ENCODE measurements at regions not wholly inside any gene's neighbourhood (a gene's known extent, or its start where the extent isn't known, plus 50 kb on each side); places are given as distances from the start of the nearest gene placed in this dataset.

DNA sequence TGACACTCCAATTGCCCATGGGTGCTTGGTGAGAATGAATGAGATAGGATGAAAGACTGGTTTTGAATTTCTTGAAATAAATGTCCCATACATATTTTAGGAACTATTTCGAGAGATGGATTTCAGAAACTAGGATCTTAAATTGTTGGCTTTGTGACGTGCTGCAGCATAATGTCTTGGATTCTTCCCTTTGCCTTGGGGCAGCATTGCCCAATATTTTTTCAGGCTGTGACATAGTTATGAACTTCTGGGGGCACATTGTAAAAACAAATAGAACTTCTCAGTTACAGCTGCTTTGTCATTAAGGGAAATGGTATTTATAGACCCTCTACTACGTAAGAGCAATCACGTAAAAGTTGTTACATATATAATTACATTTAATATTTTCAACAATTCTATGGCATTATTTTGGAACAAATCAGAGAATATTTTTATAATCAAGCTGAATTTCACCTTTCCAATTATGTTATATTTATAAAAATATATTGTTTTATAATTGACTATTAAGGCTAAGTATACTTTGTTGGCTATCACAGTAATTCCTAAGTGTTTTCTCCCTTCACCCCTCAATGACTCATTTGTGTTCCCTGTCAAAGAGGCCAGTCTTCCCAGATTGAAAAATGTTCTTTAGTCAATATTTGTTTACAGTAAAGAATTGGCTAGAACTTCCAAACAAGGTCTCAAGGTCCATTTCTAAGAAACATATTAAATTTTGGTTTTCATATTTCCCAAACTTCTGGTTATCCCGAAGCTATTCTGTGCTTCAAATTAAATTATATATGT lies 1388.3 kb upstream of the ACO1 start:
- intact Hi-C loops (cut with micrococcal nuclease; ENCODE audit: unreplicated experiment): no loop called here
- Histone ChIP-seq H4K20me1 (ENCODE audit: control insufficient read depth, insufficient read depth) (no peaks in the 10 kb centered on the region), H3K9me3 (replicated peaks; ENCODE audit: control insufficient read depth, insufficient read depth, low read length) (no peaks in the 10 kb centered on the region), H3K36me3 (ENCODE audit: control insufficient read depth in 2 of 2, insufficient read depth in 2 of 2, low read length in 1 of 2) (no peaks in the 10 kb centered on the region), H3K27me3 (replicated peaks in 1 of 2; ENCODE audit: control insufficient read depth in 2 of 2, insufficient read depth in 2 of 2, low read length in 1 of 2) (no peaks in the 10 kb centered on the region), H3K4me2 (ENCODE audit: control insufficient read depth, insufficient read depth) (no peak overlapping the region), H2AFZ (ENCODE audit: control insufficient read depth, low read depth, low read length) (no peak overlapping the region), H3K9ac (ENCODE audit: control insufficient read depth, insufficient read depth, low read length) (no peak overlapping the region), H3K4me1 (ENCODE audit: control insufficient read depth, insufficient read depth, low read length) (no peaks in the 10 kb centered on the region), H3K27ac (ENCODE audit: control insufficient read depth, insufficient read depth) (no peak overlapping the region), H3K4me3 (no peak overlapping the region), H3K79me2 (ENCODE audit: control insufficient read depth, insufficient read depth, low read length) (no peaks in the 10 kb centered on the region)
- DNase-seq (ENCODE audit: low read depth, low spot score) (no peak), FAIRE-seq (no peak), ATAC-seq (no peak)
- RAD21 ChIA-PET (ENCODE audit: unreplicated experiment): no interaction called here
- 26% methylated on average over 5 of the region's 5 CpGs for WGBS (ENCODE audit: insufficient coverage, insufficient replicate concordance, low lambda C conversion rate, missing lambda C conversion rate)
- SMC1A ChIA-PET (ENCODE audit: uncharacterized antibody, unreplicated experiment): no interaction called here
- in situ Hi-C loops (cut with MboI): no loop called here
- TF ChIP-seq, protein P1, sequence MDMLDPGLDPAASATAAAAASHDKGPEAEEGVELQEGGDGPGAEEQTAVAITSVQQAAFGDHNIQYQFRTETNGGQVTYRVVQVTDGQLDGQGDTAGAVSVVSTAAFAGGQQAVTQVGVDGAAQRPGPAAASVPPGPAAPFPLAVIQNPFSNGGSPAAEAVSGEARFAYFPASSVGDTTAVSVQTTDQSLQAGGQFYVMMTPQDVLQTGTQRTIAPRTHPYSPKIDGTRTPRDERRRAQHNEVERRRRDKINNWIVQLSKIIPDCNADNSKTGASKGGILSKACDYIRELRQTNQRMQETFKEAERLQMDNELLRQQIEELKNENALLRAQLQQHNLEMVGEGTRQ (IDR thresholded peaks at IDR 0.05; ENCODE audit: borderline replicate concordance, low read depth, low read length): no peak
- TF ChIP-seq, protein P2, sequence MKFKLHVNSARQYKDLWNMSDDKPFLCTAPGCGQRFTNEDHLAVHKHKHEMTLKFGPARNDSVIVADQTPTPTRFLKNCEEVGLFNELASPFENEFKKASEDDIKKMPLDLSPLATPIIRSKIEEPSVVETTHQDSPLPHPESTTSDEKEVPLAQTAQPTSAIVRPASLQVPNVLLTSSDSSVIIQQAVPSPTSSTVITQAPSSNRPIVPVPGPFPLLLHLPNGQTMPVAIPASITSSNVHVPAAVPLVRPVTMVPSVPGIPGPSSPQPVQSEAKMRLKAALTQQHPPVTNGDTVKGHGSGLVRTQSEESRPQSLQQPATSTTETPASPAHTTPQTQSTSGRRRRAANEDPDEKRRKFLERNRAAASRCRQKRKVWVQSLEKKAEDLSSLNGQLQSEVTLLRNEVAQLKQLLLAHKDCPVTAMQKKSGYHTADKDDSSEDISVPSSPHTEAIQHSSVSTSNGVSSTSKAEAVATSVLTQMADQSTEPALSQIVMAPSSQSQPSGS (IDR thresholded peaks at IDR 0.05; ENCODE audit: low read length): no peak
- TF ChIP-seq, protein P3, sequence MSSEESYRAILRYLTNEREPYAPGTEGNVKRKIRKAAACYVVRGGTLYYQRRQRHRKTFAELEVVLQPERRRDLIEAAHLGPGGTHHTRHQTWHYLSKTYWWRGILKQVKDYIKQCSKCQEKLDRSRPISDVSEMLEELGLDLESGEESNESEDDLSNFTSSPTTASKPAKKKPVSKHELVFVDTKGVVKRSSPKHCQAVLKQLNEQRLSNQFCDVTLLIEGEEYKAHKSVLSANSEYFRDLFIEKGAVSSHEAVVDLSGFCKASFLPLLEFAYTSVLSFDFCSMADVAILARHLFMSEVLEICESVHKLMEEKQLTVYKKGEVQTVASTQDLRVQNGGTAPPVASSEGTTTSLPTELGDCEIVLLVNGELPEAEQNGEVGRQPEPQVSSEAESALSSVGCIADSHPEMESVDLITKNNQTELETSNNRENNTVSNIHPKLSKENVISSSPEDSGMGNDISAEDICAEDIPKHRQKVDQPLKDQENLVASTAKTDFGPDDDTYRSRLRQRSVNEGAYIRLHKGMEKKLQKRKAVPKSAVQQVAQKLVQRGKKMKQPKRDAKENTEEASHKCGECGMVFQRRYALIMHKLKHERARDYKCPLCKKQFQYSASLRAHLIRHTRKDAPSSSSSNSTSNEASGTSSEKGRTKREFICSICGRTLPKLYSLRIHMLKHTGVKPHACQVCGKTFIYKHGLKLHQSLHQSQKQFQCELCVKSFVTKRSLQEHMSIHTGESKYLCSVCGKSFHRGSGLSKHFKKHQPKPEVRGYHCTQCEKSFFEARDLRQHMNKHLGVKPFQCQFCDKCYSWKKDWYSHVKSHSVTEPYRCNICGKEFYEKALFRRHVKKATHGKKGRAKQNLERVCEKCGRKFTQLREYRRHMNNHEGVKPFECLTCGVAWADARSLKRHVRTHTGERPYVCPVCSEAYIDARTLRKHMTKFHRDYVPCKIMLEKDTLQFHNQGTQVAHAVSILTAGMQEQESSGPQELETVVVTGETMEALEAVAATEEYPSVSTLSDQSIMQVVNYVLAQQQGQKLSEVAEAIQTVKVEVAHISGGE (CRISPR knock-in tag; IDR thresholded peaks at IDR 0.05): no peak
- TF ChIP-seq EZH2 (IDR thresholded peaks at IDR 0.05; ENCODE audit: borderline replicate concordance, control insufficient read depth, low read depth, low read length) (no peak), BACH1 (IDR thresholded peaks at IDR 0.05; ENCODE audit: borderline replicate concordance) (no peak), CBX3 (IDR thresholded peaks at IDR 0.05; ENCODE audit: borderline replicate concordance, low read depth) (no peak), NR2C2 (IDR thresholded peaks at IDR 0.05; ENCODE audit: borderline replicate concordance, control insufficient read depth, insufficient read length, low read depth) (no peak)
- BruUV-seq (replicated peaks): no TSS peak
- CTCF ChIA-PET: interaction anchor here (0.6 kb wide), 1 partner anchor 320 kb away, joined by 3 read pairs; no protein-coding TSS in a partner anchor
- POLR2A ChIA-PET: no interaction called here
